ENCODE measurements at regions not wholly inside any gene's neighbourhood (a gene's known extent, or its start where the extent isn't known, plus 50 kb on each side); places are given as distances from the start of the nearest gene placed in this dataset.
"Not testable (repeated sequence)": the region's sequence is repeated elsewhere in the genome, so short reads cannot be mapped to it uniquely, and the experiment has no call there.

- DNase-seq (ENCODE audit: low spot score) = no peak
- in situ Hi-C loops (cut with HindIII; ENCODE audit: low sequenced_read_pairs) = no loop called here
Measured at GRCh38 chr10:10014846-10015245, 1002.8 kb upstream of the CELF2 start.

GRCh38 chr10:10017716-10018115 lies 1000.0 kb upstream of the CELF2 start:
- in situ Hi-C loops (cut with HindIII; ENCODE audit: low sequenced_read_pairs) = no loop called here
- DNase-seq (ENCODE audit: low spot score) = no peak

- DNase-seq (ENCODE audit: low spot score) = no peak
- in situ Hi-C loops (cut with HindIII; ENCODE audit: low sequenced_read_pairs) = no loop called here
Measured at GRCh38 chr10:10020945-10021344, 996.7 kb upstream of the CELF2 start.

- peak; percentile 80 for DNase-seq (ENCODE audit: low spot score)
Measured at GRCh38 chr10:10032991-10033390, 984.7 kb upstream of the CELF2 start.

GRCh38 chr10:10038348-10038747 lies 979.3 kb upstream of the CELF2 start:
- DNase-seq (ENCODE audit: low spot score) = no peak

More at GRCh38 chr10:10032991-10033390, 984.7 kb upstream of the CELF2 start:
- in situ Hi-C loops (cut with HindIII; ENCODE audit: low sequenced_read_pairs) = no loop called here

GRCh38 chr10:10039595-10039994 lies 978.1 kb upstream of the CELF2 start:
- in situ Hi-C loops (cut with HindIII; ENCODE audit: low sequenced_read_pairs) = no loop called here
- DNase-seq (ENCODE audit: low spot score) = no peak

More at GRCh38 chr10:10038348-10038747, 979.3 kb upstream of the CELF2 start:
- in situ Hi-C loops (cut with HindIII; ENCODE audit: low sequenced_read_pairs) = no loop called here

GRCh38 chr10:10043083-10043482 lies 974.6 kb upstream of the CELF2 start:
- no peak for DNase-seq (ENCODE audit: low spot score)
- in situ Hi-C loops (cut with HindIII; ENCODE audit: low sequenced_read_pairs) = no loop called here

GRCh38 chr10:10044922-10045764 lies 972.5 kb upstream of the CELF2 start:
- in situ Hi-C loops (cut with HindIII; ENCODE audit: low sequenced_read_pairs) = no loop called here

GRCh38 chr10:10045765-10046028 lies 972.0 kb upstream of the CELF2 start:
- in situ Hi-C loops (cut with HindIII; ENCODE audit: low sequenced_read_pairs) = no loop called here
- no peak for DNase-seq (ENCODE audit: low spot score)

More at GRCh38 chr10:10044922-10045764, 972.5 kb upstream of the CELF2 start:
- DNase-seq (ENCODE audit: low spot score) = no peak

- in situ Hi-C loops (cut with HindIII; ENCODE audit: low sequenced_read_pairs) = no loop called here
- DNase-seq (ENCODE audit: low spot score) = no peak
Measured at GRCh38 chr10:10047426-10047825, 970.2 kb upstream of the CELF2 start.

GRCh38 chr10:10053051-10053450 lies 964.6 kb upstream of the CELF2 start:
- in situ Hi-C loops (cut with HindIII; ENCODE audit: low sequenced_read_pairs) = no loop called here
- DNase-seq (ENCODE audit: low spot score) = no peak

- DNase-seq (ENCODE audit: low spot score) = no peak
- in situ Hi-C loops (cut with HindIII; ENCODE audit: low sequenced_read_pairs) = no loop called here
Measured at GRCh38 chr10:10054466-10054865, 963.2 kb upstream of the CELF2 start.

- no peak for DNase-seq (ENCODE audit: low spot score)
- in situ Hi-C loops (cut with HindIII; ENCODE audit: low sequenced_read_pairs) = no loop called here
Measured at GRCh38 chr10:10055656-10056442, 961.8 kb upstream of the CELF2 start.

- DNase-seq (ENCODE audit: low spot score) = no peak
- in situ Hi-C loops (cut with HindIII; ENCODE audit: low sequenced_read_pairs) = no loop called here
Measured at GRCh38 chr10:10056961-10057360, 960.7 kb upstream of the CELF2 start.

- in situ Hi-C loops (cut with HindIII; ENCODE audit: low sequenced_read_pairs) = no loop called here
- DNase-seq (ENCODE audit: low spot score) = no peak
Measured at GRCh38 chr10:10067644-10068043, 950.0 kb upstream of the CELF2 start.

GRCh38 chr10:10074847-10075246 lies 942.8 kb upstream of the CELF2 start:
- in situ Hi-C loops (cut with HindIII; ENCODE audit: low sequenced_read_pairs) = not testable (repeated sequence)

GRCh38 chr10:10078446-10078845 lies 939.2 kb upstream of the CELF2 start:
- in situ Hi-C loops (cut with HindIII; ENCODE audit: low sequenced_read_pairs) = no loop called here
- no peak for DNase-seq (ENCODE audit: low spot score)

More at GRCh38 chr10:10074847-10075246, 942.8 kb upstream of the CELF2 start:
- DNase-seq (ENCODE audit: low spot score) = not testable (repeated sequence)

- DNase-seq (ENCODE audit: low spot score) = no peak
- in situ Hi-C loops (cut with HindIII; ENCODE audit: low sequenced_read_pairs) = no loop called here
Measured at GRCh38 chr10:10092581-10092980, 925.1 kb upstream of the CELF2 start.

GRCh38 chr10:10093021-10093420 lies 924.7 kb upstream of the CELF2 start:
- in situ Hi-C loops (cut with HindIII; ENCODE audit: low sequenced_read_pairs) = no loop called here
- no peak for DNase-seq (ENCODE audit: low spot score)

- in situ Hi-C loops (cut with HindIII; ENCODE audit: low sequenced_read_pairs) = no loop called here
Measured at GRCh38 chr10:10094691-10095090, 923.0 kb upstream of the CELF2 start.

More at GRCh38 chr10:10094691-10095090, 923.0 kb upstream of the CELF2 start:
- no peak for DNase-seq (ENCODE audit: low spot score)
